ENCODE measurements at regions not wholly inside any gene's neighbourhood (a gene's known extent, or its start where the extent isn't known, plus 50 kb on each side); places are given as distances from the start of the nearest gene placed in this dataset.
"Not testable (repeated sequence)": the region's sequence is repeated elsewhere in the genome, so short reads cannot be mapped to it uniquely, and the experiment has no call there.

- H3K4me3 ChIP-seq, H3K36me3 ChIP-seq, H3K27me3 ChIP-seq, DNase-seq, H3K4me1 ChIP-seq, H3K27ac ChIP-seq, H3K9me3 ChIP-seq: not testable (repeated sequence)
These were observed 69.5 kb downstream of the NPIPA7 start for GRCh38 chr16:16448423-16448822.

GRCh38 chr16:16449712-16450237 lies 70.8 kb downstream of the NPIPA7 start:
- H3K27ac ChIP-seq, H3K9me3 ChIP-seq, H3K4me3 ChIP-seq, H3K27me3 ChIP-seq, H3K36me3 ChIP-seq, H3K4me1 ChIP-seq, DNase-seq: not testable (repeated sequence)

- H3K36me3 ChIP-seq, H3K9me3 ChIP-seq, H3K4me3 ChIP-seq, H3K27me3 ChIP-seq, H3K27ac ChIP-seq, DNase-seq, H3K4me1 ChIP-seq: not testable (repeated sequence)
These were observed 72.9 kb downstream of the NPIPA7 start for GRCh38 chr16:16451721-16452410.

GRCh38 chr16:16458579-16458978 lies 79.6 kb downstream of the NPIPA7 start:
- H3K4me3 ChIP-seq, DNase-seq, H3K27ac ChIP-seq, H3K36me3 ChIP-seq, H3K27me3 ChIP-seq, H3K4me1 ChIP-seq, H3K9me3 ChIP-seq: not testable (repeated sequence)

- not testable (repeated sequence) for H3K27me3 ChIP-seq, H3K27ac ChIP-seq, H3K9me3 ChIP-seq, H3K4me1 ChIP-seq, H3K36me3 ChIP-seq, H3K4me3 ChIP-seq, DNase-seq
These were observed 84.9 kb downstream of the NPIPA7 start for GRCh38 chr16:16463792-16464191.

GRCh38 chr16:16488919-16489318 lies 110.0 kb downstream of the NPIPA7 start:
- not testable (repeated sequence) for H3K36me3 ChIP-seq, DNase-seq, H3K4me1 ChIP-seq, H3K9me3 ChIP-seq, H3K4me3 ChIP-seq, H3K27ac ChIP-seq, H3K27me3 ChIP-seq

GRCh38 chr16:16489466-16489865 lies 110.5 kb downstream of the NPIPA7 start:
- H3K27me3 ChIP-seq, H3K4me1 ChIP-seq, H3K4me3 ChIP-seq, H3K27ac ChIP-seq, H3K9me3 ChIP-seq, DNase-seq, H3K36me3 ChIP-seq: not testable (repeated sequence)

- not testable (repeated sequence) for H3K36me3 ChIP-seq, H3K9me3 ChIP-seq, H3K4me1 ChIP-seq, H3K4me3 ChIP-seq, DNase-seq, H3K27me3 ChIP-seq, H3K27ac ChIP-seq
These were observed 115.2 kb downstream of the NPIPA7 start for GRCh38 chr16:16494114-16494513.

- H3K4me1 ChIP-seq, H3K4me3 ChIP-seq, H3K36me3 ChIP-seq, H3K9me3 ChIP-seq, H3K27me3 ChIP-seq, H3K27ac ChIP-seq, DNase-seq: not testable (repeated sequence)
These were observed 116.1 kb downstream of the NPIPA7 start for GRCh38 chr16:16494998-16495397.

GRCh38 chr16:16499875-16500274 lies 120.9 kb downstream of the NPIPA7 start:
- not testable (repeated sequence) for DNase-seq, H3K4me3 ChIP-seq, H3K9me3 ChIP-seq, H3K27ac ChIP-seq, H3K27me3 ChIP-seq, H3K4me1 ChIP-seq, H3K36me3 ChIP-seq

- H3K9me3 ChIP-seq, H3K4me3 ChIP-seq, H3K36me3 ChIP-seq, H3K4me1 ChIP-seq, H3K27me3 ChIP-seq, H3K27ac ChIP-seq, DNase-seq: not testable (repeated sequence)
These were observed 128.1 kb downstream of the NPIPA7 start for GRCh38 chr16:16507041-16507440.

- not testable (repeated sequence) for H3K4me1 ChIP-seq, H3K4me3 ChIP-seq, H3K9me3 ChIP-seq, H3K27ac ChIP-seq, H3K27me3 ChIP-seq, H3K36me3 ChIP-seq, DNase-seq
These were observed 129.4 kb downstream of the NPIPA7 start for GRCh38 chr16:16508344-16508743.

GRCh38 chr16:16519395-16519794 lies 140.5 kb downstream of the NPIPA7 start:
- not testable (repeated sequence) for H3K27me3 ChIP-seq, H3K27ac ChIP-seq, H3K4me1 ChIP-seq, H3K36me3 ChIP-seq, H3K4me3 ChIP-seq, H3K9me3 ChIP-seq, DNase-seq

GRCh38 chr16:16521239-16522002 lies 142.5 kb downstream of the NPIPA7 start:
- not testable (repeated sequence) for H3K4me1 ChIP-seq, H3K27me3 ChIP-seq, DNase-seq, H3K4me3 ChIP-seq, H3K27ac ChIP-seq, H3K9me3 ChIP-seq, H3K36me3 ChIP-seq

GRCh38 chr16:16526998-16527397 lies 148.1 kb downstream of the NPIPA7 start:
- not testable (repeated sequence) for H3K4me3 ChIP-seq, H3K9me3 ChIP-seq, H3K4me1 ChIP-seq, H3K36me3 ChIP-seq, H3K27me3 ChIP-seq, H3K27ac ChIP-seq, DNase-seq
